ENCODE measurements at regions not wholly inside any gene's neighbourhood (a gene's known extent, or its start where the extent isn't known, plus 50 kb on each side); places are given as distances from the start of the nearest gene placed in this dataset.

- no peaks in the 10 kb centered on the region for H3K27me3 Mint-ChIP-seq (ENCODE audit: low read depth)
- DNase-seq (ENCODE audit: low read depth, low spot score), result no peak
- no peak overlapping the region for H3K4me3 Mint-ChIP-seq
- H3K27ac Mint-ChIP-seq (ENCODE audit: unreplicated experiment), result peak overlapping the region; percentile 84
- no peaks in the 10 kb centered on the region for H3K36me3 Mint-ChIP-seq (ENCODE audit: low read depth)
- no peak for TF ChIP-seq CTCF (conservative IDR thresholded peaks at IDR 0.05)
- peaks cover 34% of the 10 kb centered on the region for H3K4me1 Mint-ChIP-seq
- H3K9me3 Mint-ChIP-seq, result no peaks in the 10 kb centered on the region
Measured at GRCh38 chr6:139597771-139598755, 223.6 kb upstream of the CITED2 start.

DNA sequence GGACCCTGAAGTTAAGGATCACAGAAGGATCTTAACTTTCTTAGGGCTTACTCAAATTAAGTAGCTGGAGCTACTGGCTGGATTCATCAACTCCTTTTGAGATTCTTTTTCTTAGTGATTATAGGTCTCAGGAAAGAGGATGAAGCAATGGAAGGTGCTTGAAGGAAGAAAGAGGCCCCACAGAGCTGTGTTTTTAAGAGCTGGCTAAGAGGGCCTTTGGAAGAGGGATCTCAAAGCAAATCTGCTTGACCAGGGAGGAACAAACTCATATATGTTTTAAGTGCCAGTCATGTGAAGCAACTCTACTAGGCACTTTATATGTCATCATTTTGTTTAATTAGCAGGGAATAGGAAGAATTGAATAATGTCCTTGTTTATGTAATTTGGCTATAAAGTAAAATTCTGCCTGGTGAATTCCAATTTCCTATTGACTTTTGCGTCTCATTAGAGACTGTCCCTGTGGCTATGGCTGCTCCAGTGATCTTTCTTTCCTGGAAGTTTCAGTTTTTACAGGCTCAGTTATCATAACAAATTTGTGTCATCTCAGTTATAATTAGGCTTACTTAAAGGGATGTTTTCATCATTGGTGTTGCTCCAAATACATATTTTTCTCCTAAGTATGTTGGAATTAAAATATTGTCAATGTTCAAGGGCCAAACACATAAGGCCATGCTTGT is 222.8 kb upstream of the CITED2 start:
- no peaks in the 10 kb centered on the region for H3K9me3 Mint-ChIP-seq
- H3K4me1 Mint-ChIP-seq, result peaks cover 33% of the 10 kb centered on the region
- peak overlapping the region; percentile 2 for H3K27ac Mint-ChIP-seq (ENCODE audit: unreplicated experiment)
- H3K4me3 Mint-ChIP-seq, result no peak overlapping the region
- DNase-seq (ENCODE audit: low read depth, low spot score), result no peak
- no peaks in the 10 kb centered on the region for H3K36me3 Mint-ChIP-seq (ENCODE audit: low read depth)
- H3K27me3 Mint-ChIP-seq (ENCODE audit: low read depth), result no peaks in the 10 kb centered on the region
- TF ChIP-seq CTCF (conservative IDR thresholded peaks at IDR 0.05), result no peak

GRCh38 chr6:139595183-139595582 is 220.7 kb upstream of the CITED2 start:
- Mint-ChIP-seq H3K27ac (ENCODE audit: unreplicated experiment) (no peak overlapping the region), H3K9me3 (no peaks in the 10 kb centered on the region), H3K27me3 (ENCODE audit: low read depth) (no peaks in the 10 kb centered on the region), H3K4me1 (peaks cover 53% of the 10 kb centered on the region), H3K4me3 (no peak overlapping the region), H3K36me3 (ENCODE audit: low read depth) (no peaks in the 10 kb centered on the region)
- no peak for DNase-seq (ENCODE audit: low read depth, low spot score)
- TF ChIP-seq CTCF (conservative IDR thresholded peaks at IDR 0.05), result no peak

- Mint-ChIP-seq H3K4me1 (peaks cover 60% of the 10 kb centered on the region), H3K4me3 (no peak overlapping the region), H3K36me3 (ENCODE audit: low read depth) (no peaks in the 10 kb centered on the region), H3K27ac (ENCODE audit: unreplicated experiment) (no peak overlapping the region), H3K9me3 (no peaks in the 10 kb centered on the region), H3K27me3 (ENCODE audit: low read depth) (no peaks in the 10 kb centered on the region)
- no peak for DNase-seq (ENCODE audit: low read depth, low spot score)
- no peak for TF ChIP-seq CTCF (conservative IDR thresholded peaks at IDR 0.05)
Measured at GRCh38 chr6:139594333-139594965, 220.0 kb upstream of the CITED2 start.

GRCh38 chr6:139593081-139593480 is 218.6 kb upstream of the CITED2 start:
- Mint-ChIP-seq H3K4me3 (no peak overlapping the region), H3K36me3 (ENCODE audit: low read depth) (no peaks in the 10 kb centered on the region), H3K27ac (ENCODE audit: unreplicated experiment) (no peak overlapping the region), H3K4me1 (peaks cover 69% of the 10 kb centered on the region), H3K9me3 (no peaks in the 10 kb centered on the region), H3K27me3 (ENCODE audit: low read depth) (no peaks in the 10 kb centered on the region)
- no peak for DNase-seq (ENCODE audit: low read depth, low spot score)
- TF ChIP-seq CTCF (conservative IDR thresholded peaks at IDR 0.05), result no peak

Data from neural crest cell (in vitro differentiated cells).